D721Med (cell line): ENCODE measurements at regions not wholly inside any gene's neighbourhood (a gene's known extent, or its start where the extent isn't known, plus 50 kb on each side); places are given as distances from the start of the nearest gene placed in this dataset.

Experiments used
- DNase-seq: peaks from one replicate; pipeline ENCODE4 v3.0.0; 2011; ENCODE audit warnings: low spot score; ENCODE audit not compliant: insufficient read length
- FAIRE-seq: peaks from 2 replicates; lab custom pipeline; 2011; peaks lifted over from hg19 to GRCh38; lab: Jason Lieb, UNC
- CTCF ChIP-seq: IDR thresholded peaks from 2 replicates; pipeline ENCODE4 v1.5.1; 2012; ENCODE audit warnings: mild to moderate bottlenecking, control low read depth; ENCODE audit not compliant: insufficient read depth; ENCODE audit errors: missing control alignments

GRCh38 chr4:81971637-81972381, 402.0 kb downstream of the HNRNPD start:
- DNase-seq = no peak
- no peak for FAIRE-seq
- TF ChIP-seq CTCF = no peak

GRCh38 chr4:81971061-81971460, 402.7 kb downstream of the HNRNPD start:
- FAIRE-seq (no peak), DNase-seq (no peak)
- TF ChIP-seq CTCF = no peak

- no peak for TF ChIP-seq CTCF
- no peak for FAIRE-seq
These were observed 403.3 kb downstream of the HNRNPD start for GRCh38 chr4:81970454-81970853.

GRCh38 chr4:81966676-81967075, 407.1 kb downstream of the HNRNPD start:
- DNase-seq (no peak), FAIRE-seq (no peak)
- no peak for TF ChIP-seq CTCF

More at GRCh38 chr4:81970454-81970853, 403.3 kb downstream of the HNRNPD start:
- DNase-seq = no peak

- FAIRE-seq = peak; percentile 51
These were observed 407.9 kb downstream of the HNRNPD start for GRCh38 chr4:81965911-81966310.

GRCh38 chr4:81965454-81965853, 408.3 kb downstream of the HNRNPD start:
- peak; percentile 51 for FAIRE-seq

More at GRCh38 chr4:81965911-81966310, 407.9 kb downstream of the HNRNPD start:
- no peak for DNase-seq
- TF ChIP-seq CTCF = no peak

More at GRCh38 chr4:81965454-81965853, 408.3 kb downstream of the HNRNPD start:
- DNase-seq = no peak
- TF ChIP-seq CTCF = no peak
